ENCODE measurements at regions not wholly inside any gene's neighbourhood (a gene's known extent, or its start where the extent isn't known, plus 50 kb on each side); places are given as distances from the start of the nearest gene placed in this dataset.
A peak's percentile ranks its signal among the peaks of the same experiment; 100 is the strongest.

DNA sequence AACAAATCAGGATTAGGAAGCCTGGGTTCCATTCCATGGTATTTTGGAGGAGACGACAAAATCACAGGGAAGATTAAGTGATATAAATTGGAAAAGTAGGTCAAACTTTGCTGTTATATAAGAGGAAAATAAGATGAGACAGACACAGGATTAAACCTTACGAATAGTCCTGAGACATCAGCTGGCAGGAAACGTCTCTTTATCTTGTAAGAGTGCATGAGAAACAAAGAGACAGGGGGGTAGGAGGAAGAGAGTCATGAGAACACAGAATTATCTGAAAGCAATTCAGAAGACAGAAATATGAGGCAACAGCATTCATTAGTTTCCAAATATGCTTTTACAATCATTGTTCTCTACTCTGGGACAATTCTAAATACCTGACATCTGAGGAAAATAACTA is 310.6 kb upstream of the MIR17HG start:
- Histone ChIP-seq H3K27ac (ENCODE audit: extremely low read depth, low read depth, low read length) (no peak overlapping the region), H3K4me3 (no peak overlapping the region), H3K4me2 (ENCODE audit: insufficient read depth, low read length) (no peak overlapping the region), H3K9me1 (ENCODE audit: control insufficient read depth, insufficient read depth, low read length) (no peaks in the 10 kb centered on the region), H2AFZ (ENCODE audit: low read depth, low read length) (no peak overlapping the region), H3K4me1 (replicated peaks in 1 of 2; ENCODE audit: control insufficient read depth in 2 of 2, insufficient read depth in 2 of 2, low read length in 2 of 2) (no peaks in the 10 kb centered on the region), H3K36me3 (ENCODE audit: control insufficient read depth, insufficient read depth, low read length) (no peaks in the 10 kb centered on the region), H3K79me2 (ENCODE audit: control insufficient read depth, insufficient read depth, low read length) (no peaks in the 10 kb centered on the region), H4K20me1 (replicated peaks; ENCODE audit: control insufficient read depth, insufficient read depth, low read length) (no peaks in the 10 kb centered on the region), H3K9me3 (replicated peaks; ENCODE audit: control insufficient read depth, insufficient read depth, low read depth, low read length) (no peaks in the 10 kb centered on the region; the same call in 1 of the 2 replicates), H3K27me3 (ENCODE audit: control insufficient read depth in 2 of 2, insufficient read depth in 2 of 2, low read length in 2 of 2) (no peaks in the 10 kb centered on the region), H3K9ac (ENCODE audit: insufficient read depth in 1 of 2, low read depth in 2 of 2, low read length in 2 of 2) (no peak overlapping the region)
- ATAC-seq: no peak
- ChIA-PET CTCF (ENCODE audit: low intra/inter-chr PET ratio) (no interaction called here), POLR2A (no interaction called here)
- BruUV-seq (replicated peaks): no TSS peak
- no peak for FAIRE-seq
- under 1% methylated on average over 3 of the region's 3 CpGs for WGBS (ENCODE audit: insufficient coverage, low coverage, missing lambda C conversion rate)
- TF ChIP-seq ZNF354B (CRISPR knock-in tag; IDR thresholded peaks at IDR 0.05) (no peak), ZNF699 (CRISPR knock-in tag; IDR thresholded peaks at IDR 0.05; ENCODE audit: insufficient replicate concordance) (peak; percentile 6)
- TF ChIP-seq, protein P1, sequence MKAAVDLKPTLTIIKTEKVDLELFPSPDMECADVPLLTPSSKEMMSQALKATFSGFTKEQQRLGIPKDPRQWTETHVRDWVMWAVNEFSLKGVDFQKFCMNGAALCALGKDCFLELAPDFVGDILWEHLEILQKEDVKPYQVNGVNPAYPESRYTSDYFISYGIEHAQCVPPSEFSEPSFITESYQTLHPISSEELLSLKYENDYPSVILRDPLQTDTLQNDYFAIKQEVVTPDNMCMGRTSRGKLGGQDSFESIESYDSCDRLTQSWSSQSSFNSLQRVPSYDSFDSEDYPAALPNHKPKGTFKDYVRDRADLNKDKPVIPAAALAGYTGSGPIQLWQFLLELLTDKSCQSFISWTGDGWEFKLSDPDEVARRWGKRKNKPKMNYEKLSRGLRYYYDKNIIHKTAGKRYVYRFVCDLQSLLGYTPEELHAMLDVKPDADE (conservative IDR thresholded peaks at IDR 0.05; ENCODE audit: control insufficient read depth, low read depth, low read length): no peak
- intact Hi-C loops (cut with micrococcal nuclease): no loop called here
- no peak for DNase-seq (ENCODE audit: extremely low read depth in 1 of 4, low spot score in 3 of 4)
- in situ Hi-C loops (cut with MboI): no loop called here

DNA sequence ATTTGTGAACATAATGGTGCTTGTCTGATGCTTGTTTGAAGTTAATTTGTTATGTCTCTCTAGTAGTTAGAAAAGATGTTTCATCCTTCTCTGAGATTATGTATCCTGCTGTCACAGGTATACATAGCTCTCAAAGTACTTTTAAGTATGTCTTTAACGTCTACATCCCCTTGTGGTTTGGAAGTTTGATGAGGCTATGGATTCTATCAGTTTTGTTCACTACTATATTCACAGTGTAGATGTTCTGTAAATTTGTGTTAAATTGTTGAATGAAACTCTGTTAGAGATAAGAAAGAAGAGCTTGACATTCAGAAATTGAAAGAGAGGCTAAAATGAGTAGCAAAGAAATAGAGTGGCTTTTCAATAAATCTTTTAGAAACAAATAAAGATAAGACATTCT is 304.6 kb upstream of the MIR17HG start:
- H3K4me2 ChIP-seq (ENCODE audit: insufficient read depth, low read length): no peak overlapping the region
- FAIRE-seq (no peak), DNase-seq (ENCODE audit: extremely low read depth in 1 of 4, low spot score in 3 of 4) (no peak), ATAC-seq (no peak)
- H3K4me3 ChIP-seq: no peak overlapping the region
- no peaks in the 10 kb centered on the region for H3K4me1 ChIP-seq (replicated peaks in 1 of 2; ENCODE audit: control insufficient read depth in 2 of 2, insufficient read depth in 2 of 2, low read length in 2 of 2)
- H3K27ac ChIP-seq (ENCODE audit: extremely low read depth, low read depth, low read length): no peak overlapping the region
- no TSS peak for BruUV-seq (replicated peaks)
- no peaks in the 10 kb centered on the region for H3K79me2 ChIP-seq (ENCODE audit: control insufficient read depth, insufficient read depth, low read length)
- intact Hi-C loops (cut with micrococcal nuclease): no loop called here
- no peaks in the 10 kb centered on the region for H3K27me3 ChIP-seq (ENCODE audit: control insufficient read depth in 2 of 2, insufficient read depth in 2 of 2, low read length in 2 of 2)
- H2AFZ ChIP-seq (ENCODE audit: low read depth, low read length): no peak overlapping the region
- in situ Hi-C loops (cut with MboI): no loop called here
- 2% methylated on average over 1 of the region's 1 CpG for WGBS (ENCODE audit: insufficient coverage, low coverage, missing lambda C conversion rate)
- H4K20me1 ChIP-seq (replicated peaks; ENCODE audit: control insufficient read depth, insufficient read depth, low read length): no peaks in the 10 kb centered on the region
- CTCF ChIA-PET (ENCODE audit: low intra/inter-chr PET ratio): no interaction called here
- no peaks in the 10 kb centered on the region; the same call in 1 of the 2 replicates for H3K9me3 ChIP-seq (replicated peaks; ENCODE audit: control insufficient read depth, insufficient read depth, low read depth, low read length)
- H3K36me3 ChIP-seq (ENCODE audit: control insufficient read depth, insufficient read depth, low read length): no peaks in the 10 kb centered on the region
- no peaks in the 10 kb centered on the region for H3K9me1 ChIP-seq (ENCODE audit: control insufficient read depth, insufficient read depth, low read length)
- no peak overlapping the region for H3K9ac ChIP-seq (ENCODE audit: insufficient read depth in 1 of 2, low read depth in 2 of 2, low read length in 2 of 2)
- POLR2A ChIA-PET: no interaction called here
- no peak for TF ChIP-seq TAL1 (IDR thresholded peaks at IDR 0.05)
- no peak for TF ChIP-seq ATF1 (CRISPR knock-in tag; IDR thresholded peaks at IDR 0.05)
- no peak for TF ChIP-seq ATF1 (tag; IDR thresholded peaks at IDR 0.05)
- TF ChIP-seq IFI16 (CRISPR knock-in tag; IDR thresholded peaks at IDR 0.05): 0 out of 2 replicates have a peak, but pooled peaks have one; percentile 27
- no peak for TF ChIP-seq NONO (IDR thresholded peaks at IDR 0.05; ENCODE audit: low read depth in 2 of 2, low read length in 1 of 2)
- TF ChIP-seq TAF9B (IDR thresholded peaks at IDR 0.05; ENCODE audit: partially characterized antibody): no peak
- TF ChIP-seq HMG20A (CRISPR knock-in tag; conservative IDR thresholded peaks at IDR 0.05): peak; percentile 69; the same call in 1 of the 2 replicates
- TF ChIP-seq, protein P2, sequence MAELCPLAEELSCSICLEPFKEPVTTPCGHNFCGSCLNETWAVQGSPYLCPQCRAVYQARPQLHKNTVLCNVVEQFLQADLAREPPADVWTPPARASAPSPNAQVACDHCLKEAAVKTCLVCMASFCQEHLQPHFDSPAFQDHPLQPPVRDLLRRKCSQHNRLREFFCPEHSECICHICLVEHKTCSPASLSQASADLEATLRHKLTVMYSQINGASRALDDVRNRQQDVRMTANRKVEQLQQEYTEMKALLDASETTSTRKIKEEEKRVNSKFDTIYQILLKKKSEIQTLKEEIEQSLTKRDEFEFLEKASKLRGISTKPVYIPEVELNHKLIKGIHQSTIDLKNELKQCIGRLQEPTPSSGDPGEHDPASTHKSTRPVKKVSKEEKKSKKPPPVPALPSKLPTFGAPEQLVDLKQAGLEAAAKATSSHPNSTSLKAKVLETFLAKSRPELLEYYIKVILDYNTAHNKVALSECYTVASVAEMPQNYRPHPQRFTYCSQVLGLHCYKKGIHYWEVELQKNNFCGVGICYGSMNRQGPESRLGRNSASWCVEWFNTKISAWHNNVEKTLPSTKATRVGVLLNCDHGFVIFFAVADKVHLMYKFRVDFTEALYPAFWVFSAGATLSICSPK (IDR thresholded peaks at IDR 0.05; ENCODE audit: borderline replicate concordance): no peak
- TF ChIP-seq, protein P3, sequence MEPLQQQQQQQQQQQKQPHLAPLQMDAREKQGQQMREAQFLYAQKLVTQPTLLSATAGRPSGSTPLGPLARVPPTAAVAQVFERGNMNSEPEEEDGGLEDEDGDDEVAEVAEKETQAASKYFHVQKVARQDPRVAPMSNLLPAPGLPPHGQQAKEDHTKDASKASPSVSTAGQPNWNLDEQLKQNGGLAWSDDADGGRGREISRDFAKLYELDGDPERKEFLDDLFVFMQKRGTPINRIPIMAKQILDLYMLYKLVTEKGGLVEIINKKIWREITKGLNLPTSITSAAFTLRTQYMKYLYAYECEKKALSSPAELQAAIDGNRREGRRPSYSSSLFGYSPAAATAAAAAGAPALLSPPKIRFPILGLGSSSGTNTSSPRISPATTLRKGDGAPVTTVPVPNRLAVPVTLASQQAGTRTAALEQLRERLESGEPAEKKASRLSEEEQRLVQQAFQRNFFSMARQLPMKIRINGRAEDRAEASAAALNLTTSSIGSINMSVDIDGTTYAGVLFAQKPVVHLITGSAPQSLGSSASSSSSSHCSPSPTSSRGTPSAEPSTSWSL (CRISPR knock-in tag; IDR thresholded peaks at IDR 0.05; ENCODE audit: borderline replicate concordance): no peak
- TF ChIP-seq ETS2 (tag; IDR thresholded peaks at IDR 0.05; ENCODE audit: borderline replicate concordance, poor library complexity, severe bottlenecking): no peak

Data from K562 (cell line).